BLaER1 treated with 17β-estradiol and CSF1 and Interleukin-3, amounts not matched to agents 10 nM and 100 nM (cell line): ENCODE measurements at regions not wholly inside any gene's neighbourhood (a gene's known extent, or its start where the extent isn't known, plus 50 kb on each side); places are given as distances from the start of the nearest gene placed in this dataset.

Source experiments
- H3K27ac ChIP-seq, 11 experiments: shearing (Covaris generic); formaldehyde crosslinking; 2 replicates each; pipeline ENCODE4 v1.8.1; 2022
- H3K27me3 ChIP-seq, 11 experiments: shearing (Covaris generic); formaldehyde crosslinking; 2 replicates each; pipeline ENCODE4 v1.8.1; 2022
- H3K36me3 ChIP-seq, 11 experiments: shearing (Covaris generic); formaldehyde crosslinking; 2 replicates each; pipeline ENCODE4 v1.8.1; 2022
- H3K4me1 ChIP-seq, 10 experiments: shearing (Covaris generic); formaldehyde crosslinking; 2 replicates each; pipeline ENCODE4 v1.8.1; 2022
- H3K4me2 ChIP-seq, 11 experiments: shearing (Covaris generic); formaldehyde crosslinking; 2 replicates each; pipeline ENCODE4 v1.8.1; 2022
- H3K4me3 ChIP-seq, 10 experiments: shearing (Covaris generic); formaldehyde crosslinking; 2 replicates each; pipeline ENCODE4 v1.8.1; 2022
- H3K9ac ChIP-seq, 11 experiments: shearing (Covaris generic); formaldehyde crosslinking; 2 replicates each; pipeline ENCODE4 v1.8.1; 2022
- H3K9me3 ChIP-seq, 11 experiments: shearing (Covaris generic); formaldehyde crosslinking; replicated peaks in 1 of 11; 2 replicates each; pipeline ENCODE4 v1.8.1; 2022
- H4K20me1 ChIP-seq, 11 experiments: shearing (Covaris generic); formaldehyde crosslinking; 2 replicates each; pipeline ENCODE4 v1.8.1; 2022
- Cebpa-rat ChIP-seq, 11 experiments: shearing (Covaris generic); IDR thresholded peaks; 2 replicates each; pipeline ENCODE4 v1.8.1; 2022

GRCh38 chr18:25597476-25597875 is 245.5 kb upstream of the ZNF521 start:
- Histone ChIP-seq H3K9me3 (no peaks in the 10 kb centered on the region), H4K20me1 (no peaks in the 10 kb centered on the region), H3K27me3 (no peaks in the 10 kb centered on the region), H3K36me3 (no peaks in the 10 kb centered on the region), H3K4me1 (no peaks in the 10 kb centered on the region), H3K27ac (no peak overlapping the region), H3K4me2 (no peak overlapping the region), H3K4me3 (no peak overlapping the region), H3K9ac (no peak overlapping the region)
- TF ChIP-seq Cebpa-rat (IDR thresholded peaks at IDR 0.05), result no peak

GRCh38 chr18:25595274-25596060 is 243.5 kb upstream of the ZNF521 start:
- H3K4me3 ChIP-seq, result no peak overlapping the region
- no peak overlapping the region for H3K4me2 ChIP-seq
- no peaks in the 10 kb centered on the region for H3K27me3 ChIP-seq
- no peak for TF ChIP-seq Cebpa-rat (IDR thresholded peaks at IDR 0.05)
- no peaks in the 10 kb centered on the region for H3K9me3 ChIP-seq
- H3K4me1 ChIP-seq, result no peaks in the 10 kb centered on the region
- H3K27ac ChIP-seq, result no peak overlapping the region
- no peaks in the 10 kb centered on the region for H4K20me1 ChIP-seq
- no peaks in the 10 kb centered on the region for H3K36me3 ChIP-seq
- H3K9ac ChIP-seq, result no peak overlapping the region

DNA sequence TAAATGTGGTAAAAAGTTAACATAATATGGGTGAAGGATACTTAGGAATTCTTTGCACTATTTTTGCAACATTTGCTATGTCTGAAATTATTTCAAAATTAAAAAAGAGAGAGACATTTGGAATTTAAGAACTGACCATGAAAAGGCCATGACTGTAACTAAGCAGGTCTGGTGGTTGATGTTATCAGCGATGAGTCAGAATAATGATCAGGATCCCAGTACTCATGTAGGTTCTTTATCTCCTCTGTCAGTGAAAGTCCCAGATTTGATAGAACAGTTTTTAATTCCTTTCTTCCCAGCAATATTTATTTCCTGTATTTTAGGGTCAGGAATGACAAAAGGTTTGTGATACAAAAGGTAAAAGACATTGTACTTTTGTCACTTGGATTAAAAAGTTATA is 242.4 kb upstream of the ZNF521 start:
- H3K27ac ChIP-seq, result no peak overlapping the region

GRCh38 chr18:25592804-25593360 is 240.9 kb upstream of the ZNF521 start:
- TF ChIP-seq Cebpa-rat (IDR thresholded peaks at IDR 0.05), result no peak
- H3K27ac ChIP-seq, result no peak overlapping the region
- no peaks in the 10 kb centered on the region for H4K20me1 ChIP-seq
- H3K4me1 ChIP-seq, result no peaks in the 10 kb centered on the region
- H3K9ac ChIP-seq, result no peak overlapping the region
- no peak overlapping the region for H3K4me2 ChIP-seq
- H3K36me3 ChIP-seq, result no peaks in the 10 kb centered on the region
- H3K9me3 ChIP-seq, result peaks cover 0 to 7% (median under 1%) of the 10 kb centered on the region in 11 experiments; a peak in 5 of 22 replicates
- no peak overlapping the region for H3K4me3 ChIP-seq
- H3K27me3 ChIP-seq, result no peaks in the 10 kb centered on the region

More for the DNA sequence above, 242.4 kb upstream of the ZNF521 start:
- no peaks in the 10 kb centered on the region for H4K20me1 ChIP-seq
- no peak for TF ChIP-seq Cebpa-rat (IDR thresholded peaks at IDR 0.05)
- no peak overlapping the region for H3K4me2 ChIP-seq
- H3K9me3 ChIP-seq, result no peaks in the 10 kb centered on the region
- no peaks in the 10 kb centered on the region for H3K27me3 ChIP-seq
- no peaks in the 10 kb centered on the region for H3K36me3 ChIP-seq
- H3K4me1 ChIP-seq, result no peaks in the 10 kb centered on the region
- H3K9ac ChIP-seq, result no peak overlapping the region
- H3K4me3 ChIP-seq, result no peak overlapping the region

- no peak overlapping the region for H3K4me2 ChIP-seq
- H4K20me1 ChIP-seq, result no peaks in the 10 kb centered on the region
- no peak overlapping the region for H3K4me3 ChIP-seq
- H3K36me3 ChIP-seq, result no peaks in the 10 kb centered on the region
- no peak for TF ChIP-seq Cebpa-rat (IDR thresholded peaks at IDR 0.05)
- no peaks in the 10 kb centered on the region for H3K27me3 ChIP-seq
- H3K9ac ChIP-seq, result no peak overlapping the region
- no peak overlapping the region for H3K27ac ChIP-seq
- H3K4me1 ChIP-seq, result no peaks in the 10 kb centered on the region
- peaks cover 0 to 11% (median 7%) of the 10 kb centered on the region in 11 experiments; a peak in 11 of 22 replicates for H3K9me3 ChIP-seq
Observed at GRCh38 chr18:25590456-25590855, 238.5 kb upstream of the ZNF521 start.

DNA sequence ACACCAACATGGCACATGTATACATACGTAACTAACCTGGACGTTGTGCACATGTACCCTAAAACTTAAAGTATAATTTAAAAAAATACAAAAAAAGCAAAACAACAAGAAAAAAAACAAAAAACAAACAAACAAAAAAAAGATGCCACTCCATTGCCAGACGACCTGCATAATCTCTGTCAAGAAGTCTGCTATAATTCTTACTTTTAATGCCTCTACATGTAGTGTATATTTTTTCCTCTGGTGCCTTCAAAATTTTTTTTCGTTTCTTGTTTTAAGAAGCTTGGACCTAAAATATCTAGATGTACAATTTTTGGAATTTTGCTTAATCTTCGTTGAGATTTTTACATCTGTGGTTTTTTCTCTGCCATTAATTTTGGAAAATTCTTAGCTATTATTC is 235.6 kb upstream of the ZNF521 start:
- H3K27me3 ChIP-seq, result no peaks in the 10 kb centered on the region
- TF ChIP-seq Cebpa-rat (IDR thresholded peaks at IDR 0.05), result no peak
- H4K20me1 ChIP-seq, result no peaks in the 10 kb centered on the region
- no peak overlapping the region for H3K9ac ChIP-seq
- no peaks in the 10 kb centered on the region for H3K36me3 ChIP-seq
- H3K4me2 ChIP-seq, result no peak overlapping the region
- H3K9me3 ChIP-seq, result peaks cover 0 to 11% (median 7%) of the 10 kb centered on the region in 11 experiments; a peak in 11 of 22 replicates
- no peaks in the 10 kb centered on the region for H3K4me1 ChIP-seq
- H3K27ac ChIP-seq, result no peak overlapping the region
- H3K4me3 ChIP-seq, result no peak overlapping the region

DNA sequence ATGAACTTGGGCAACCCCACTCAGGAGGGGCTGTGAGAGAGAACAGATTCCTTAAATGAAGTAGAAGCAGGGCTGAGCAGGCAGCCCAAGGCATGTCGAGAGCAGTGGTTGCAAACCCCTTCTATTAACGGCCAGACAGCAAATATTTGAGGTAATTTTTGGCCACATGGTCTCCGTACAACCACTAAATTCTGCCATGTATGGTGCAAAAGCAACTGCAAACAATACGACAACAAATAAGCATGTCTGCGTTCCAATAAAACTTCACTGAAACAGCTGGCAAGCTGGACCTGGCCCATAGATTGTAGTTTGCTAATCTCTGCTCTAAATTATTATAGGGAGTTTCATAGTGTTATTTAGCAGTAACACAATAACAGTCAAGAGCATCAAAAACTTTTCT is 217.0 kb upstream of the ZNF521 start:
- no peaks in the 10 kb centered on the region for H3K36me3 ChIP-seq
- no peaks in the 10 kb centered on the region for H4K20me1 ChIP-seq
- no peak overlapping the region for H3K4me3 ChIP-seq
- H3K9me3 ChIP-seq, result peaks cover 0 to 9% (median 0%) of the 10 kb centered on the region in 11 experiments; a peak in 2 of 22 replicates
- H3K4me2 ChIP-seq, result no peak overlapping the region
- no peaks in the 10 kb centered on the region for H3K4me1 ChIP-seq
- no peak for TF ChIP-seq Cebpa-rat (IDR thresholded peaks at IDR 0.05)
- H3K9ac ChIP-seq, result no peak overlapping the region
- no peak overlapping the region for H3K27ac ChIP-seq
- H3K27me3 ChIP-seq, result no peaks in the 10 kb centered on the region

GRCh38 chr18:25563816-25564683 is 212.1 kb upstream of the ZNF521 start:
- Histone ChIP-seq H3K27me3 (no peaks in the 10 kb centered on the region), H3K9ac (no peak overlapping the region), H3K4me3 (no peak overlapping the region), H3K27ac (no peak overlapping the region), H3K4me1 (no peaks in the 10 kb centered on the region), H3K36me3 (no peaks in the 10 kb centered on the region), H4K20me1 (no peaks in the 10 kb centered on the region), H3K4me2 (no peak overlapping the region), H3K9me3 (no peaks in the 10 kb centered on the region)
- no peak for TF ChIP-seq Cebpa-rat (IDR thresholded peaks at IDR 0.05)

DNA sequence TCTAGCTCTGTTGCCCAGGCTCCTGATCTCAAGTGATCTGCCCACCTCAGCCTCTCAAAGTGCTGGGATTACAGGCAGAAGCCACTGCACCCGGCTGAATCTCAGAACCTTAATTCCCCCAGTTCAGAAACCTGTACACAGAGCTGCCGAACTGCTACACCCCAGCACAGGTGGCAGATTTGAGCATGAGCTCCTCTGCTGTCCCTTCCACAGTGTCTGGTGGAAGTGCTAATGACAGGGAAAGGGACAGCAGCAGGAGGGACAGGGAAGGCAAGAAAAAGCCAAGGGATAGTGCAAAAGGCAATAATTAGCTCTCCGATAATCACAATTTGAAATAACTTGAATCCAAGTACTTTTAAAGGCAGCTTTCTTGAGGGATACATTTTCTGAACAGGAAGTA is 211.4 kb upstream of the ZNF521 start:
- Histone ChIP-seq H3K36me3 (no peaks in the 10 kb centered on the region), H3K4me1 (no peaks in the 10 kb centered on the region), H3K9ac (no peak overlapping the region), H3K4me2 (no peak overlapping the region), H3K4me3 (no peak overlapping the region), H3K9me3 (no peaks in the 10 kb centered on the region), H3K27me3 (no peaks in the 10 kb centered on the region), H4K20me1 (no peaks in the 10 kb centered on the region), H3K27ac (no peak overlapping the region)
- TF ChIP-seq Cebpa-rat (IDR thresholded peaks at IDR 0.05), result no peak
